DOHH2 (cell line): ENCODE measurements at regions not wholly inside any gene's neighbourhood (a gene's known extent, or its start where the extent isn't known, plus 50 kb on each side); places are given as distances from the start of the nearest gene placed in this dataset.

Source experiments
- H3F3A ChIP-seq: fragments of 200-600 bp; sonication (generic), shearing (Covaris generic); 2 replicates; pipeline ENCODE4 v1.6.0; 2016; ENCODE audit warnings: antibody characterized with exemption, mild to moderate bottlenecking; ENCODE audit not compliant: control insufficient read depth, insufficient read depth
- H3K27ac ChIP-seq: fragments of 200-600 bp; sonication (generic); 2 replicates; pipeline ENCODE4 v1.5.1; 2014; ENCODE audit warnings: low read depth, mild to moderate bottlenecking, low read length, moderate library complexity
- H3K27me3 ChIP-seq: fragments of 200-600 bp; sonication (generic); 2 replicates; pipeline ENCODE4 v1.6.1; 2014; ENCODE audit warnings: mild to moderate bottlenecking, low read length, mixed read lengths; ENCODE audit not compliant: control insufficient read depth
- H3K36me3 ChIP-seq: fragments of 200-600 bp; sonication (generic); 2 replicates; pipeline ENCODE4 v1.6.1; 2014; ENCODE audit warnings: mild to moderate bottlenecking, low read length, moderate library complexity, mixed read lengths; ENCODE audit not compliant: control insufficient read depth
- H3K4me1 ChIP-seq: fragments of 200-600 bp; sonication (generic); 2 replicates; pipeline ENCODE4 v1.6.1; 2014; ENCODE audit warnings: mild to moderate bottlenecking, low read length, mixed read lengths; ENCODE audit not compliant: control insufficient read depth
- H3K4me2 ChIP-seq: fragments of 200-600 bp; sonication (generic); 2 replicates; pipeline ENCODE4 v1.6.0; 2014; ENCODE audit warnings: mild to moderate bottlenecking, low read length, moderate library complexity
- H3K4me3 ChIP-seq: fragments of 200-600 bp; sonication (generic); 2 replicates; pipeline ENCODE4 v1.5.1; 2014; ENCODE audit warnings: mild to moderate bottlenecking, low read length, mixed read lengths
- H3K79me2 ChIP-seq: fragments of 200-600 bp; sonication (generic); 2 replicates; pipeline ENCODE4 v1.6.1; 2014; ENCODE audit warnings: mild to moderate bottlenecking, low read length, mixed read lengths; ENCODE audit not compliant: control insufficient read depth
- H3K9me2 ChIP-seq: fragments of 200-600 bp; sonication (generic); replicated peaks from 2 replicates; pipeline ENCODE4 v1.6.1; 2014; ENCODE audit warnings: mild to moderate bottlenecking, low read length, mixed read lengths; ENCODE audit not compliant: control insufficient read depth
- H3K9me3 ChIP-seq: fragments of 200-600 bp; sonication (generic); 2 replicates; pipeline ENCODE4 v1.6.1; 2014; ENCODE audit warnings: antibody characterized with exemption, low read length, mixed read lengths; ENCODE audit not compliant: control insufficient read depth, insufficient read depth
- H4K20me1 ChIP-seq: fragments of 200-600 bp; sonication (generic); 2 replicates; pipeline ENCODE4 v1.6.0; 2014; ENCODE audit warnings: low read depth, mild to moderate bottlenecking, antibody characterized with exemption, low read length, moderate library complexity; ENCODE audit not compliant: control insufficient read depth, insufficient read depth
- CTCF ChIP-seq: fragments of 200-600 bp; sonication (generic); IDR thresholded peaks from one replicate; pipeline ENCODE4 v1.5.1; 2014; ENCODE audit warnings: antibody characterized with exemption, mild to moderate bottlenecking, low read depth, low read length; ENCODE audit not compliant: poor library complexity, severe bottlenecking
- EZH2phosphoT487 ChIP-seq: fragments of 200-600 bp; sonication (generic); IDR thresholded peaks from 2 replicates; pipeline ENCODE4 v1.6.1; 2017; ENCODE audit warnings: borderline replicate concordance, mild to moderate bottlenecking, antibody characterized with exemption, low read length, moderate library complexity, mixed read lengths

GRCh38 chr21:17368748-17369363 lies 144.0 kb upstream of the CXADR start:
- Histone ChIP-seq H3K4me3 (no peak overlapping the region), H3K79me2 (no peaks in the 10 kb centered on the region), H4K20me1 (no peaks in the 10 kb centered on the region)

GRCh38 chr21:17370263-17370662 lies 142.6 kb upstream of the CXADR start:
- no peaks in the 10 kb centered on the region for H3K9me3 ChIP-seq
- no peaks in the 10 kb centered on the region for H3K36me3 ChIP-seq
- H3K27ac ChIP-seq: no peak overlapping the region
- H3K9me2 ChIP-seq: no peaks in the 10 kb centered on the region
- H3K4me3 ChIP-seq: no peak overlapping the region
- H3K79me2 ChIP-seq: no peaks in the 10 kb centered on the region
- no peak overlapping the region for H3K4me2 ChIP-seq
- no peaks in the 10 kb centered on the region for H3K4me1 ChIP-seq
- H4K20me1 ChIP-seq: no peaks in the 10 kb centered on the region
- H3K27me3 ChIP-seq: no peaks in the 10 kb centered on the region
- no peaks in the 10 kb centered on the region for H3F3A ChIP-seq
- no peak for TF ChIP-seq EZH2phosphoT487
- no peak for TF ChIP-seq CTCF

More at GRCh38 chr21:17368748-17369363, 144.0 kb upstream of the CXADR start:
- no peaks in the 10 kb centered on the region for H3K4me1 ChIP-seq
- no peaks in the 10 kb centered on the region for H3K9me3 ChIP-seq
- H3K4me2 ChIP-seq: no peak overlapping the region
- no peak for TF ChIP-seq CTCF
- H3K27me3 ChIP-seq: no peaks in the 10 kb centered on the region
- no peaks in the 10 kb centered on the region for H3K36me3 ChIP-seq
- no peaks in the 10 kb centered on the region for H3F3A ChIP-seq
- no peak overlapping the region for H3K27ac ChIP-seq
- no peaks in the 10 kb centered on the region for H3K9me2 ChIP-seq

GRCh38 chr21:17370916-17371315 lies 141.9 kb upstream of the CXADR start:
- Histone ChIP-seq H3K4me1 (no peaks in the 10 kb centered on the region), H3K9me3 (no peaks in the 10 kb centered on the region), H3K4me2 (no peak overlapping the region), H3K27me3 (no peaks in the 10 kb centered on the region), H3K9me2 (no peaks in the 10 kb centered on the region), H3K36me3 (no peaks in the 10 kb centered on the region), H3K79me2 (no peaks in the 10 kb centered on the region), H4K20me1 (no peaks in the 10 kb centered on the region), H3F3A (no peaks in the 10 kb centered on the region), H3K27ac (no peak overlapping the region), H3K4me3 (no peak overlapping the region)
- TF ChIP-seq CTCF (no peak), EZH2phosphoT487 (no peak)

- Histone ChIP-seq H3K27me3 (no peaks in the 10 kb centered on the region), H4K20me1 (no peaks in the 10 kb centered on the region), H3K9me2 (no peaks in the 10 kb centered on the region), H3K36me3 (no peaks in the 10 kb centered on the region), H3K9me3 (no peaks in the 10 kb centered on the region), H3F3A (no peaks in the 10 kb centered on the region), H3K4me2 (no peak overlapping the region), H3K4me3 (no peak overlapping the region), H3K27ac (no peak overlapping the region), H3K79me2 (no peaks in the 10 kb centered on the region), H3K4me1 (no peaks in the 10 kb centered on the region)
- TF ChIP-seq CTCF (no peak), EZH2phosphoT487 (no peak)
These were observed 141.4 kb upstream of the CXADR start for GRCh38 chr21:17371450-17371849.
